Embryonic facial prominence (tissue), 1 donor: ENCODE measurements at regions not wholly inside any gene's neighbourhood (a gene's known extent, or its start where the extent isn't known, plus 50 kb on each side); places are given as distances from the start of the nearest gene placed in this dataset.
"Not testable (repeated sequence)": the region's sequence is repeated elsewhere in the genome, so short reads cannot be mapped to it uniquely, and the experiment has no call there.

Experiments used
- DNase-seq: peaks from one replicate; pipeline ENCODE4 v3.0.0-alpha.2; 2016; ENCODE audit errors: extremely low spot score

DNA sequence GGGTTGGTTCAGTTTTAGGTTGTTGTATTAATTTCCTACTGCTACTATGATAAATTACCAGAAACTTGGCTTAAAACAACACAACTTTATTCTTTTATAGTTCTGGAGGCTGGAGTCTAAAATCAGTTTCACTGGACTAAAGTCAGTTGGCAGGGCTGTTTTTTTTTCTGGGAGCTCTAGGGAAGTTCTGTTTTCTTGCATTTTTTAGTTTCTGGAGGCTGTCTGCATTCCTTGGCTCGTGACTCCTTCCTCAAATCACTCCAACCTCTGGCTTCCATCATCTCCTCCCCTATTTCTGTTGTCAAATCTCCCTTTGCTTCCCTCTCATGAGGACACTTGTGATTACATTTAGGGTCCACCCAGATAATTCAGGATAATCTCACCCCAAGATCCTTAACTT lies 51.3 kb upstream of the SUB1 start:
- DNase-seq, result no peak

GRCh38 chr5:32531885-32532520 lies 53.4 kb upstream of the SUB1 start:
- DNase-seq, result no peak

DNA sequence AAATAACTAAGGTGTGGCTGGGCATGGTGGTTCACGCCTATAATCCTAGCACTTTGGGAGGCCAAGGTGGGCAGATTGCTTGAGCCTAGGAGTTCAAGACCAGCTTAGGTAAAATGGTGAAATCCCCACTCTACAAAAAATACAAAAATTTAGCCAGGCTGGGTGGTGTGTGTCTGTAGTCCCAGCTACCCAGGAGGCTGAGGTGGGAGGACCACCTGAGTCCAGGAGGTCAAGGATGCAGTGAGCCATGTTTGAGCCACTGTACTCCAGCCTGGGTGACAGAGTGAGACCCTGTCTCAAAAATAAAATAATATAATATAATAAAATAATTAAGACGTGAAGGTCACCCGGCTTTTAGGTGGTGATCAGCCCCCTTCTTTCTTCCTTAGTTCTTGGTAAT lies 58.0 kb upstream of the SUB1 start:
- not testable (repeated sequence) for DNase-seq

DNA sequence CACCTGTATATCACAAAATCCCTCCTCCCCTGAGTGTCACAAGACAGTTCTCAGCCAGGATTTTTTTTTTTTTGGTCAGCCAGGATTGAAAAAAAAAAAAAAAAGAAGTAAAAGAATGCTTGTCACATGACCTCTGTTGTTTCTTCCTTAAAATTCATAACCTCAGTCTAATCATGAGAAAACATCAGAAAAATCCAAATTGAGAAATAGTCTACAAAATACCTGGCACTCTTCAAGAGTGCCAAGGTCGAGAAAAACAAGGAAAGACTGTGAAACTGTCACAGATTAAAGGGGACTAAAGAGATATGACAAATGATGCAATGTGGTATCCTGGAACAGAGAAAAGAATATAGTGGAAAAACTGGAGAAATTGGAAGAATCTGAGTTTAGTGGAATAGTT lies 58.5 kb upstream of the SUB1 start:
- DNase-seq, result no peak

GRCh38 chr5:32523625-32524024 lies 61.7 kb upstream of the SUB1 start:
- DNase-seq, result no peak

- DNase-seq, result no peak
Observed at GRCh38 chr5:32522429-32523143, 62.8 kb upstream of the SUB1 start.

GRCh38 chr5:32521481-32521880 lies 63.9 kb upstream of the SUB1 start:
- no peak for DNase-seq

GRCh38 chr5:32520972-32521371 lies 64.4 kb upstream of the SUB1 start:
- no peak for DNase-seq

- DNase-seq, result no peak
Observed at GRCh38 chr5:32520356-32520755, 65.0 kb upstream of the SUB1 start.

DNA sequence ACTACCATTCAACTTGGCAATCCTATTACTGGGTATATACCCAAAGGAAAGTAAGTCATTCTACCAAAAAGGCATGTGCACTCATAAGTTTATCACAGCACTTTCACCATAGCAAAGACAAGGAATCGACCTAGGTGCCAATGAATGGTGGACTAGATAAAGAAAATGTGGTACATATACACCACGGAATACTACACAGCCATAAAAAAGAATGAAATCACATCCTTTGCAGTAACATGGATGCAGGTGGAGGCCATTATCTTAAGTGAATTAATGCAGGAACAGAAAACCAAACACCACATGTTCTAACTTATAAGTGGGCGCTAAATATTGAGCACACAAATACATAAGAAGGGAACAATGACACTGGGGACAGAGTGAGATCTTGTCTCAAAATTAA lies 65.8 kb upstream of the SUB1 start:
- DNase-seq, result no peak

- DNase-seq, result no peak
Observed at GRCh38 chr5:32514806-32515205, 70.3 kb upstream of the ZFR start.

DNA sequence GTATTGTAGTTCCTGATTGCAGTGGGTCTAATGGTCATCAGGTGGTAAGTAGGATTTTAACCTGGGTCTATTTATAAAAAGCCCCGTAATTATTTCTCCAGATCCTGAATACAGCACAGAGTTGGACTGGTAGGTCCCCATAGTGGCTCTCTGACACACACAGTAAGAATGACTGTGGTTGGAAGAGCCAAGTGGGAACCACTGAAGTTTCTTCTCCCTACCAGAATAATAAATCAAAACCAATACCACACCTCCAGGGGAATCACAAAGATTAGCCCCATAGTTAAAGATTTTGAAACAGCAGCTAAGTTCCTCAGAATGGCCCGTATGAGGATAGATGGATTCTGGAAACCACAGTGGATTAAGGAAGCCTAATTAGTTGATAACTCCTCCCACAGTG lies 68.4 kb upstream of the ZFR start:
- DNase-seq, result no peak

GRCh38 chr5:32511776-32512374 lies 67.3 kb upstream of the ZFR start:
- DNase-seq, result no peak

DNA sequence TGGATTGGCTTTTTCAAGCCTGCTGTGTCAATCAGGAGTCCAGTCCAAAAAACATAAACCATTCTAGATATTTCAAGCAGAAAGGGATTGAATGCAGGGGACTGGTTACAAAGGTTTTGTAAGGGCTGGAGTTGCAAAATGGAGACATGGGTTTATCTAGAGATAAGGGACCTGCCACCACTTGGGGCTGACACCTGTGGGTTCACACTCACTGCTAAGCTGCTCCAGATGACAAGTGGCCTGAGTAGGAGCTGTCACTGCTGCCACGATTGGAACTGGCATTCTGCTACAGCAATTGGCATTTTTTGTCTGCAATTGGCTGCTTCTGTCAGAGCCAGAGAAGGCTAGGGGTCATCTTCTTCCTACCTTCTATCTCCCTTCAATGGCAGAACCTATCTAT lies 66.3 kb upstream of the ZFR start:
- DNase-seq, result no peak

GRCh38 chr5:32508806-32509805 lies 64.6 kb upstream of the ZFR start:
- no peak for DNase-seq

- DNase-seq, result no peak
Observed at GRCh38 chr5:32507738-32508434, 63.3 kb upstream of the ZFR start.

DNA sequence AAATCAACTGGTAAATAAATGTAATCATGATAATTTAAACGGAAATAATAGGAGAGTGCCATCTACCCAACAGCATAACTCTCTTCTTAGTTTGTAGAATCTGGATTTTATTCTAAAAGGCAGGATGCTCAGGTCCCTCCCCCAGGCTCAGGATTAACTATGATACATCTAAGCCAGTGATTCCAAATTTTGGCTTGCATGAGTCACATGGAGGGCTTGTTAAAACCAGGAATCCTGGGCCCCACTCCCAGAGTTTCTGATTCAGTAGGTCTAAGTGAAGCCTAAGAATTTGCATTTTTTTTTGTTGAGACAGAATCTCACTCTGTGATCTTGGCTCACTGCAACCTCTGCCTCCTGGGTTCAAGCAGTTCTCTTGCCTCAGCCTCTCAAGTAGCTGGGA lies 62.3 kb upstream of the ZFR start:
- DNase-seq, result no peak

GRCh38 chr5:32506201-32506661 lies 61.7 kb upstream of the ZFR start:
- no peak for DNase-seq

DNA sequence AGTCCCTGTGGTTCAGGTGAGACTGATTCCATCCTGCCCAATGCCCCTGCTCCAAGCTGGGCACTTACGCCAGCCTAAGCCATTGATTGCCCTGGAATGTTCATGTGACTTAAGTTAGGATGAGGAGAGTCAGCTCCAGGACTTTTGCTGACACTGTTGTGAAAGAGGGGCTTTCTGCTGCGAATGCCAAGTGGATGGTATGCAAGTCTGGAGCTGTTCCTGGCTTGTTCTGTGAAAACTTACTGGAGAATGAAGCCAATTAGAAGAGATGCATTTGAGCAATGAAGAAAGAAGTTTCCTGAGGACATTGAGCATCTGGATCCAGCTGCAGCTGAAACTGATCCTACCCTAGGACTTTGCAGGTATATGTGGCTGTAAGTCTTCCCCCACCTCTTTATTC lies 61.2 kb upstream of the ZFR start:
- DNase-seq, result peak; percentile 37

- DNase-seq, result peak; percentile 79
Observed at GRCh38 chr5:32504989-32505596, 60.6 kb upstream of the ZFR start.
